IMR-90 (cell line): ENCODE measurements at regions not wholly inside any gene's neighbourhood (a gene's known extent, or its start where the extent isn't known, plus 50 kb on each side); places are given as distances from the start of the nearest gene placed in this dataset.

Experiments
- ATAC-seq: fragments of 200-7000 bp; cut with Tn5 transposase; 2 replicates; pipeline ENCODE4 v1.9.1; 2020; ENCODE audit warnings: low read depth, mild to moderate bottlenecking, moderate library complexity
- BruUV-seq: library from RNA; stranded (reverse); fragments of 400-500 nt; replicated peaks from 2 replicates; lab custom pipeline; 2021; lab: Mats Ljungman, UMichigan
- CTCF ChIA-PET: fragments of 300-600 bp; formaldehyde crosslinking; extraction: SDS; loops from one replicate; lab custom pipeline; 2021; ENCODE audit warnings: antibody characterized with exemption; lab: Yijun Ruan, JAX
- POLR2A ChIA-PET: fragments of 300-600 bp; sonication (Branson Sonifier 250); formaldehyde crosslinking; loops from one replicate; lab custom pipeline; 2022; ENCODE audit warnings: antibody characterized with exemption; ENCODE audit not compliant: unreplicated experiment; lab: Charles Lee
- DNase-seq: peaks from one replicate; pipeline ENCODE4 v3.0.0; 2013
- H2AFZ ChIP-seq: replicated peaks from 2 replicates; pipeline ENCODE3; 2013; ENCODE audit warnings: low read length, mild to moderate bottlenecking; ENCODE audit not compliant: poor library complexity
- H2AK5ac ChIP-seq: 2 replicates; pipeline ENCODE4 v1.6.1; 2013; ENCODE audit warnings: low read depth, low read length, inconsistent platforms
- H2AK9ac ChIP-seq: replicated peaks from 2 replicates; pipeline ENCODE3; 2013; ENCODE audit warnings: mild to moderate bottlenecking, low read depth, low read length, moderate library complexity; ENCODE audit not compliant: poor library complexity
- H2BK120ac ChIP-seq: 2 replicates; pipeline ENCODE4 v1.6.1; 2013; ENCODE audit warnings: low read depth, low read length, inconsistent platforms
- H2BK15ac ChIP-seq: 3 replicates; pipeline ENCODE4 v1.6.1; 2013; ENCODE audit warnings: low read depth, low read length, inconsistent platforms
- H2BK20ac ChIP-seq: 2 replicates; pipeline ENCODE4 v1.6.1; 2013; ENCODE audit warnings: low read depth, mild to moderate bottlenecking, inconsistent platforms, low read length, moderate library complexity
- H2BK5ac ChIP-seq: 2 replicates; pipeline ENCODE4 v1.6.1; 2013; ENCODE audit warnings: mild to moderate bottlenecking, low read depth, low read length, inconsistent platforms; ENCODE audit not compliant: poor library complexity, severe bottlenecking
- H3K14ac ChIP-seq: replicated peaks from 2 replicates; pipeline ENCODE4 v1.6.1; 2013; ENCODE audit warnings: low read depth, low read length, inconsistent platforms
- H3K18ac ChIP-seq: 2 replicates; pipeline ENCODE4 v1.6.1; 2013; ENCODE audit warnings: low read depth, low read length, control low read depth
- H3K23ac ChIP-seq: 2 replicates; pipeline ENCODE4 v1.6.1; 2013; ENCODE audit warnings: low read depth, low read length, inconsistent platforms
- H3K27ac ChIP-seq: 2 replicates; pipeline ENCODE4 v1.5.1; 2013; ENCODE audit warnings: mild to moderate bottlenecking, control low read depth, low read length; ENCODE audit not compliant: insufficient read depth
- H3K27me3 ChIP-seq: 2 replicates; pipeline ENCODE4 v1.6.1; 2013; ENCODE audit warnings: low read length; ENCODE audit not compliant: control insufficient read depth, insufficient read depth
- H3K36me3 ChIP-seq: 2 replicates; pipeline ENCODE4 v1.6.1; 2013; ENCODE audit warnings: low read length, mixed read lengths; ENCODE audit not compliant: control insufficient read depth, insufficient read depth
- H3K4ac ChIP-seq: 2 replicates; pipeline ENCODE4 v1.6.1; 2013; ENCODE audit warnings: low read depth, low read length, inconsistent platforms
- H3K4me1 ChIP-seq: 2 replicates; pipeline ENCODE4 v1.6.1; 2013; ENCODE audit warnings: low read length, mixed read lengths; ENCODE audit not compliant: control insufficient read depth, insufficient read depth
- H3K4me2 ChIP-seq: 2 replicates; pipeline ENCODE4 v1.6.1; 2013; ENCODE audit warnings: low read depth, mild to moderate bottlenecking, control low read depth, low read length, moderate library complexity
- H3K4me3 ChIP-seq: 2 replicates; pipeline ENCODE4 v1.5.1; 2013; ENCODE audit warnings: low read depth, mild to moderate bottlenecking, control low read depth, low read length, moderate library complexity; ENCODE audit not compliant: insufficient read depth
- H3K56ac ChIP-seq: 2 replicates; pipeline ENCODE4 v1.6.1; 2013; ENCODE audit warnings: low read length, inconsistent platforms; ENCODE audit not compliant: insufficient read depth; ENCODE audit errors: extremely low read depth
- H3K79me1 ChIP-seq, 2 experiments: 2 replicates each; pipeline ENCODE4 v1.6.1; 2013; ENCODE audit warnings: low read length in 2 of 2, inconsistent platforms in 1 of 2, low read depth in 1 of 2
- H3K9ac ChIP-seq: 2 replicates; pipeline ENCODE4 v1.6.1; 2013; ENCODE audit warnings: low read depth, low read length, control low read depth
- H3K9me1 ChIP-seq: 2 replicates; pipeline ENCODE4 v1.6.1; 2013; ENCODE audit warnings: low read length, inconsistent platforms; ENCODE audit not compliant: insufficient read depth
- H3K9me3 ChIP-seq: 2 replicates; pipeline ENCODE4 v1.6.1; 2013; ENCODE audit warnings: low read length; ENCODE audit not compliant: control insufficient read depth, insufficient read depth
- H4K20me1 ChIP-seq: 2 replicates; pipeline ENCODE4 v1.6.1; 2013; ENCODE audit warnings: low read length, inconsistent platforms; ENCODE audit not compliant: insufficient read depth
- H4K5ac ChIP-seq: 2 replicates; pipeline ENCODE4 v1.6.1; 2013; ENCODE audit warnings: mild to moderate bottlenecking, low read depth, low read length, control low read depth
- H4K8ac ChIP-seq, 2 experiments: 2 replicates each; pipeline ENCODE4 v1.6.1; 2013; ENCODE audit warnings: low read depth in 2 of 2, low read length in 2 of 2, control low read depth in 1 of 2, inconsistent platforms in 1 of 2
- H4K91ac ChIP-seq: 2 replicates; pipeline ENCODE4 v1.6.1; 2013; ENCODE audit warnings: low read depth, low read length, inconsistent platforms; ENCODE audit not compliant: insufficient read depth
- BHLHE40 ChIP-seq: fragments of 150-350 bp; IDR thresholded peaks from 2 replicates; pipeline ENCODE4 v1.6.1; 2016; ENCODE audit warnings: mild to moderate bottlenecking, low read depth, low read length
- CHD1 ChIP-seq: IDR thresholded peaks from 2 replicates; pipeline ENCODE4 v1.6.1; 2012; ENCODE audit warnings: low read depth, low read length, improper control_type of control experiment
- ELK1 ChIP-seq: fragments of 150-350 bp; IDR thresholded peaks from 2 replicates; pipeline ENCODE4 v1.6.1; 2016; ENCODE audit warnings: low read depth, mild to moderate bottlenecking, low read length, moderate library complexity, borderline replicate concordance
- POLR2A ChIP-seq: IDR thresholded peaks from 2 replicates; pipeline ENCODE4 v1.6.1; 2012; ENCODE audit warnings: mild to moderate bottlenecking, low read depth, low read length
- RAD21 ChIP-seq: IDR thresholded peaks from 2 replicates; pipeline ENCODE4 v1.6.1; 2012; ENCODE audit warnings: low read length, improper control_type of control experiment
- SMC3 ChIP-seq: fragments of 150-350 bp; IDR thresholded peaks from 2 replicates; pipeline ENCODE4 v1.6.1; 2016; ENCODE audit warnings: low read depth, mild to moderate bottlenecking, antibody characterized with exemption, low read length, moderate library complexity
- WGBS, 2 experiments: methylation state at CpG; one replicate each; pipeline versions ENCODE4 v1.1.5 to v1.1.7; 2013; ENCODE audit warnings: missing lambda C conversion rate in 2 of 2; ENCODE audit not compliant: insufficient read length in 1 of 2; ENCODE audit errors: extremely low coverage in 2 of 2; 5-methylcytosine and 5-hydroxymethylcytosine counted together
- dilution Hi-C: fragments of 300-500 bp; cut with HindIII; formaldehyde crosslinking; loops from one replicate; pipeline ENCODE4 v1.14.3; 2018; ENCODE audit warnings: low sequenced_read_pairs; ENCODE audit not compliant: unreplicated experiment
- in situ Hi-C: fragments of 300-500 bp; cut with MboI; formaldehyde crosslinking; loops from 3 replicates; pipeline ENCODE4 v1.14.3; 2019; ENCODE audit warnings: low sequenced_read_pairs, inconsistent platforms, mixed read lengths
- intact Hi-C: fragments of 100-400 bp; cut with micrococcal nuclease; formaldehyde crosslinking; loops from 2 replicates; pipeline ENCODE4 v1.10.0; 2022

- Histone ChIP-seq H3K4me3 (no peak overlapping the region), H2AK9ac (no peak overlapping the region), H3K9me1 (0 out of 2 replicates have a peak, but pooled peaks cover 3% of the 10 kb centered on the region), H3K23ac (no peak overlapping the region; the same call in 1 of the 2 replicates), H3K36me3 (peaks cover 6% of the 10 kb centered on the region; the same call in 1 of the 2 replicates), H3K27me3 (no peaks in the 10 kb centered on the region), H3K4ac (no peak overlapping the region), H3K18ac (no peak overlapping the region), H3K9me3 (no peaks in the 10 kb centered on the region), H3K14ac (no peak overlapping the region), H4K91ac (no peak overlapping the region), H2BK120ac (no peak overlapping the region), H3K4me1 (peaks cover 3% of the 10 kb centered on the region), H2BK5ac (no peak overlapping the region), H4K8ac (no peak overlapping the region), H3K27ac (no peak overlapping the region), H3K79me1 (peaks cover 20 to 48% of the 10 kb centered on the region in 2 experiments), H3K56ac (no peak overlapping the region), H2AFZ (no peak overlapping the region), H4K5ac (no peak overlapping the region), H4K20me1 (peaks cover 9% of the 10 kb centered on the region; the same call in 1 of the 2 replicates), H2AK5ac (no peak overlapping the region), H2BK20ac (no peak overlapping the region), H3K4me2 (no peak overlapping the region), H3K9ac (no peak overlapping the region), H2BK15ac (no peak overlapping the region)
- ATAC-seq (no peak), DNase-seq (no peak)
- in situ Hi-C loops, result loop anchor here (5.0 kb wide), 1 partner anchor 94 kb away; the partner anchor contains the start of gene HGFAC
- 100% methylated on average over 1 of the region's 7 CpGs; no CpG with 5 or more reads in 1 of the 2 experiments for WGBS, 2 experiments
- ChIA-PET CTCF (interaction anchor here (0.8 kb wide), 1 partner anchor 10 kb away, joined by 3 read pairs; no protein-coding TSS in a partner anchor), POLR2A (no interaction called here)
- dilution Hi-C loops, result no loop called here
- intact Hi-C loops, result loop anchor here (5.0 kb wide), 1 partner anchor 604 kb away; no protein-coding TSS in a partner anchor
- no peak for TF ChIP-seq SMC3
- no peak for TF ChIP-seq POLR2A
- no peak for TF ChIP-seq ELK1
- no peak for TF ChIP-seq CHD1
- no peak for TF ChIP-seq RAD21
- TF ChIP-seq BHLHE40, result no peak
- BruUV-seq, result no TSS peak
Measured at GRCh38 chr4:3348621-3349020, 55.8 kb downstream of the RGS12 start.
